ENCODE measurements at regions not wholly inside any gene's neighbourhood (a gene's known extent, or its start where the extent isn't known, plus 50 kb on each side); places are given as distances from the start of the nearest gene placed in this dataset.

GRCh38 chr18:28837100-28837499 is 660.2 kb upstream of the CDH2 start:
- no peak for TF ChIP-seq CTCF (IDR thresholded peaks at IDR 0.05)
- no peak for TF ChIP-seq POLR2A (IDR thresholded peaks at IDR 0.05)

Measured in body of pancreas (tissue), 4 donors.